ENCODE measurements at regions not wholly inside any gene's neighbourhood (a gene's known extent, or its start where the extent isn't known, plus 50 kb on each side); places are given as distances from the start of the nearest gene placed in this dataset.

DNA sequence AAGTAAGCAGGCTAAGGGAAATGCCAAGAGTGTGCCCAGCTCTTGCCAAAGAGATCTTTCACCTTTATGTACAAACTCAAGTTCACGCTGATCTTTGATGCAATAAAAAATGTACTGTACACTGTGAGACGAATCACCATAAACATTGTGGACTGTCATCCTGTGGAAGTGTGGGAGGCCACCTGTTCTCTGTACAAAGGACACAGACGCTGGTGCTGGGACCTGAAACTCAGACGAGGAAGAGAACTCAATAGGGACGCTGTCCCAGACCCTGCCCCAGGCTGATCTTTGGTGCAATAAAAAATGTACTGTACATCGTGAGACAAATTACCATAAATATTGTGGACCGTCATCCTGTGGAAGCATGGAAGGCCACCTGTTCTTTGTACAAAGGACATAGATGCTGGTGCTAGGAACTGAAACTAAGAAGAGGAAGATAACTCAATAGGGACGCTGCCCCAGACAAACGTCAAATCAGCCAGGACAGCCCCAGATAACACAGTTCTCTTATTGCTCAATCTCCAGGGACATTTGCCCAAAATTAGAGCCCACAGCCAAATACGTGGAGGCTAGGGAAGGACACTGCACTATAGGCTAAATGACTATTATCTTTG is 312.7 kb upstream of the SGK1 start:
- CTCF ChIA-PET (ENCODE audit: partially characterized antibody): interaction anchor here (0.8 kb wide), 1 partner anchor 10 kb away, joined by 3 read pairs; no protein-coding TSS in a partner anchor
- Histone ChIP-seq H4K91ac (replicated peaks; ENCODE audit: insufficient read length, low read length) (no peak overlapping the region), H3K9ac (replicated peaks in 1 of 4; ENCODE audit: extremely low read depth in 1 of 4, low read depth in 3 of 4, low read length in 3 of 4) (no peak overlapping the region), H3K56ac (replicated peaks; ENCODE audit: insufficient read length, low read depth, low read length) (no peak overlapping the region), H2BK20ac (ENCODE audit: low read length) (no peak overlapping the region), H3K4me2 (ENCODE audit: insufficient read depth in 1 of 2, low read depth in 2 of 2, low read length in 2 of 2) (no peak overlapping the region), H3K9me3 (ENCODE audit: insufficient read depth in 2 of 2, low read depth in 1 of 2, low read length in 1 of 2) (peaks cover 0 to 10% of the 10 kb centered on the region in 2 experiments; a peak in 1 of 4 replicates), H2AFZ (ENCODE audit: low read length) (no peak overlapping the region), H4K20me1 (replicated peaks in 1 of 2; ENCODE audit: control insufficient read depth in 1 of 2, insufficient read depth in 2 of 2, low read length in 2 of 2) (no peaks in the 10 kb centered on the region), H3K23ac (ENCODE audit: insufficient read length) (no peak overlapping the region), H3K23me2 (ENCODE audit: low read depth, low read length) (no peaks in the 10 kb centered on the region), H2BK15ac (ENCODE audit: low read length) (no peak overlapping the region), H3K27ac (ENCODE audit: low read depth, low read length) (no peak overlapping the region), H3K4me3 (ENCODE audit: extremely low read depth in 1 of 4, insufficient read depth in 2 of 4, low read depth in 3 of 4, low read length in 4 of 4) (no peak overlapping the region), H3K27me3 (replicated peaks in 1 of 4; ENCODE audit: control insufficient read depth in 3 of 4, extremely low read depth in 1 of 4, insufficient read depth in 3 of 4, low read length in 3 of 4) (no peaks in the 10 kb centered on the region), H3K36me3 (ENCODE audit: control insufficient read depth in 2 of 4, insufficient read depth in 4 of 4, low read length in 3 of 4) (no peaks in the 10 kb centered on the region), H2BK12ac (ENCODE audit: low read depth, low read length) (no peak overlapping the region), H3K4me1 (replicated peaks in 1 of 4; ENCODE audit: control insufficient read depth in 3 of 4, insufficient read depth in 4 of 4, low read length in 3 of 4) (no peaks in the 10 kb centered on the region), H2BK5ac (ENCODE audit: low read depth, low read length) (no peak overlapping the region), H3K79me2 (ENCODE audit: control insufficient read depth in 1 of 2, insufficient read depth in 2 of 2, low read length in 2 of 2) (no peaks in the 10 kb centered on the region), H3K79me1 (ENCODE audit: low read depth, low read length) (no peaks in the 10 kb centered on the region), H2BK120ac (replicated peaks; ENCODE audit: low read depth, low read length) (no peak overlapping the region), H3K18ac (ENCODE audit: extremely low read depth, low read length) (no peak overlapping the region), H4K8ac (ENCODE audit: extremely low read depth, insufficient read depth, low read length) (no peak overlapping the region), H3K14ac (ENCODE audit: insufficient read length) (no peak overlapping the region), H2AK5ac (ENCODE audit: low read depth, low read length) (no peak overlapping the region), H4K5ac (ENCODE audit: insufficient read length, low read depth, low read length) (no peak overlapping the region), H3K4ac (replicated peaks; ENCODE audit: insufficient read length, low read depth, low read length) (no peak overlapping the region)
- WGBS, 2 experiments (ENCODE audit: extremely low coverage in 1 of 2, insufficient coverage in 1 of 2, insufficient read length in 1 of 2, insufficient replicate concordance in 2 of 2, low coverage in 1 of 2, low lambda C conversion rate in 2 of 2, missing lambda C conversion rate in 1 of 2): 86% methylated on average over 10 of the region's 10 CpGs; no CpG with 5 or more reads in 1 of the 2 experiments
- TF ChIP-seq SIRT6 (IDR thresholded peaks at IDR 0.05; ENCODE audit: low read length) (no peak), EZH2 (IDR thresholded peaks at IDR 0.05; ENCODE audit: low read depth, low read length, severe bottlenecking) (no peak), RBBP5 (IDR thresholded peaks at IDR 0.05; ENCODE audit: borderline replicate concordance, low read depth, low read length) (no peak), HDAC6 (IDR thresholded peaks at IDR 0.05; ENCODE audit: low read depth, low read length) (no peak), FOSL1 (IDR thresholded peaks at IDR 0.05; ENCODE audit: insufficient read depth, low read depth, low read length) (no peak)
- TF ChIP-seq, protein P1, sequence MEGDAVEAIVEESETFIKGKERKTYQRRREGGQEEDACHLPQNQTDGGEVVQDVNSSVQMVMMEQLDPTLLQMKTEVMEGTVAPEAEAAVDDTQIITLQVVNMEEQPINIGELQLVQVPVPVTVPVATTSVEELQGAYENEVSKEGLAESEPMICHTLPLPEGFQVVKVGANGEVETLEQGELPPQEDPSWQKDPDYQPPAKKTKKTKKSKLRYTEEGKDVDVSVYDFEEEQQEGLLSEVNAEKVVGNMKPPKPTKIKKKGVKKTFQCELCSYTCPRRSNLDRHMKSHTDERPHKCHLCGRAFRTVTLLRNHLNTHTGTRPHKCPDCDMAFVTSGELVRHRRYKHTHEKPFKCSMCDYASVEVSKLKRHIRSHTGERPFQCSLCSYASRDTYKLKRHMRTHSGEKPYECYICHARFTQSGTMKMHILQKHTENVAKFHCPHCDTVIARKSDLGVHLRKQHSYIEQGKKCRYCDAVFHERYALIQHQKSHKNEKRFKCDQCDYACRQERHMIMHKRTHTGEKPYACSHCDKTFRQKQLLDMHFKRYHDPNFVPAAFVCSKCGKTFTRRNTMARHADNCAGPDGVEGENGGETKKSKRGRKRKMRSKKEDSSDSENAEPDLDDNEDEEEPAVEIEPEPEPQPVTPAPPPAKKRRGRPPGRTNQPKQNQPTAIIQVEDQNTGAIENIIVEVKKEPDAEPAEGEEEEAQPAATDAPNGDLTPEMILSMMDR (IDR thresholded peaks at IDR 0.05; ENCODE audit: control extremely low read depth in 1 of 3, insufficient read depth in 1 of 3, low read depth in 1 of 3, low read length in 3 of 3): no peak
- DNase-seq (ENCODE audit: low read depth in 1 of 2, low spot score in 2 of 2) (no peak), FAIRE-seq (no peak)
- POLR2A ChIA-PET (ENCODE audit: partially characterized antibody): no interaction called here
